NT2/D1 (cell line): ENCODE measurements at regions not wholly inside any gene's neighbourhood (a gene's known extent, or its start where the extent isn't known, plus 50 kb on each side); places are given as distances from the start of the nearest gene placed in this dataset.
A peak's percentile ranks its signal among the peaks of the same experiment; 100 is the strongest.

Experiments
- DNase-seq: peaks from one replicate; pipeline ENCODE4 v3.0.0-alpha.2; 2011; ENCODE audit warnings: low read depth, low spot score
- H3K27me3 ChIP-seq: 2 replicates; pipeline ENCODE4 v1.6.0; 2011; ENCODE audit warnings: mild to moderate bottlenecking; ENCODE audit not compliant: insufficient read length, insufficient read depth
- H3K36me3 ChIP-seq: 2 replicates; pipeline ENCODE4 v1.6.1; 2011; ENCODE audit warnings: mild to moderate bottlenecking, low read length, mixed read lengths; ENCODE audit not compliant: insufficient read depth, insufficient read length
- H3K4me1 ChIP-seq: 2 replicates; pipeline ENCODE4 v1.5.1; 2011; ENCODE audit not compliant: insufficient read depth, insufficient read length
- H3K4me3 ChIP-seq: 2 replicates; pipeline ENCODE4 v1.5.1; 2011; ENCODE audit warnings: low read depth; ENCODE audit not compliant: insufficient read length
- H3K9ac ChIP-seq: 2 replicates; pipeline ENCODE4 v1.6.0; 2011; ENCODE audit warnings: low read depth; ENCODE audit not compliant: insufficient read length
- H3K9me3 ChIP-seq: 2 replicates; pipeline ENCODE4 v1.5.1; 2011; ENCODE audit warnings: mild to moderate bottlenecking, low read length; ENCODE audit not compliant: insufficient read depth
- SUZ12 ChIP-seq: IDR thresholded peaks from 2 replicates; pipeline ENCODE4 v1.6.1; 2011; ENCODE audit not compliant: insufficient read length, insufficient read depth; ENCODE audit errors: extremely low read depth
- YY1 ChIP-seq: IDR thresholded peaks from 2 replicates; pipeline ENCODE4 v1.6.1; 2011; ENCODE audit not compliant: insufficient read length, insufficient read depth
- ZNF274 ChIP-seq: IDR thresholded peaks from 2 replicates; pipeline ENCODE4 v1.6.1; 2011; ENCODE audit warnings: mild to moderate bottlenecking, low read depth, low read length

DNA sequence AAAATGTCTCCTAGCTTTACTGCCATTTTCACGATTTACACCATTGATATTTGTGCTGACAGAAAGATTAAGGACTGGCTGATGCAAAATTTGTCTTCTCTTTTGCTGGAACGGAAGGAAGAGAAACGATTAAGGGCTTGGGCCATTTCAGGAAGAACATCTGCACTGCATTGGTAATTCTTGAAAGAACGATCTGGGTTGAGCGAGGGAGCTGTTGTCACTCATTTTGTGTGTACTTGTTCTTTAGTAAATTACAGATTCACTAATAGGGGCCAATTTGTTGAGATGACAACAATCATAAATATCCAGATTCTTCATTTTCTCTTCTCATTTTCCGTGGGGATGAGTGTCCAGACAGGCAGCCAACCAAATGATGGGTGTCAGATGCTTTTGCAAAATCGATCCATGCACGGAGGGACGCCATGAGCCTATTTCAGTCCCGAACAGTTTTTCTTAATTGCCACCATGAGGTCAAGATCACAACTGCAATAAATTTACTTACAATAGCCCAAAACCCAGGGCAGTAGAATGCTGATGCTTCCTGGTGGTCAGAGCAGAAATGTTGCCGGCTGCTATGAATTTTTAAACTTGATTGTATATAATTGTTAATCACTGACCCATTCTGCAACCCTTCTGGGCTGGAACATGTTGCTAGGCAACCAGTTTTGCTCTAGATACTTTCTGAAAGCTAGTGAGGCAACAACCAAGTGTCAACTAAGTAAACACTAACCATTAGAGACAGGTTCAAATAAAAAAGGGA, 132.4 kb upstream of the TIAM1 start:
- H3K36me3 ChIP-seq = peaks cover 5% of the 10 kb centered on the region
- peaks cover 2% of the 10 kb centered on the region for H3K4me1 ChIP-seq
- TF ChIP-seq SUZ12 = no peak
- TF ChIP-seq ZNF274 = no peak
- no peak for TF ChIP-seq YY1
- peaks cover 6% of the 10 kb centered on the region; the same call in 1 of the 2 replicates for H3K9me3 ChIP-seq
- no peaks in the 10 kb centered on the region for H3K27me3 ChIP-seq
- H3K4me3 ChIP-seq = no peak overlapping the region
- H3K9ac ChIP-seq = no peak overlapping the region
- DNase-seq = no peak

DNA sequence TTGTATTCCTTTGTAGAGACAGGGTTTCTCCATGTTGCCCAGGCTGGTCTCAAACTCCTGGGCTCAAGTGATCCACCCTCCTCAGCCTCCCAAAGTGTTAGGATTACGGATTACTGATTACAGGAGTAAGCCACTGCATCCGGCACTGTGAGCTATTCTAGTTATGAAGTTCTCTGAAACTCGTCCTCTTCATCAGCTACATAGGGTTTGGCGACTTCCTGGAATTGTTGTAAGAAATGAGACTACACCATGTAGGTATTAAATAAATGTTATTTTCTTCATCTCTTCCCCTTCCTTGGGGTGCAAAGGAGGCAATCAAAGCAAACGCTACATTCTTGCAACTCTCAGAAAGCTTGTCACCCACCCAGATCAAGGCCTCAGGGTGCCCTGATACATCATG, 131.2 kb upstream of the TIAM1 start:
- no peak overlapping the region for H3K9ac ChIP-seq
- H3K36me3 ChIP-seq = peaks cover 5% of the 10 kb centered on the region
- H3K9me3 ChIP-seq = no peaks in the 10 kb centered on the region
- no peak for DNase-seq
- TF ChIP-seq YY1 = no peak
- no peak for TF ChIP-seq ZNF274
- TF ChIP-seq SUZ12 = no peak
- no peaks in the 10 kb centered on the region for H3K27me3 ChIP-seq
- H3K4me3 ChIP-seq = no peak overlapping the region
- peaks cover 9% of the 10 kb centered on the region for H3K4me1 ChIP-seq

DNA sequence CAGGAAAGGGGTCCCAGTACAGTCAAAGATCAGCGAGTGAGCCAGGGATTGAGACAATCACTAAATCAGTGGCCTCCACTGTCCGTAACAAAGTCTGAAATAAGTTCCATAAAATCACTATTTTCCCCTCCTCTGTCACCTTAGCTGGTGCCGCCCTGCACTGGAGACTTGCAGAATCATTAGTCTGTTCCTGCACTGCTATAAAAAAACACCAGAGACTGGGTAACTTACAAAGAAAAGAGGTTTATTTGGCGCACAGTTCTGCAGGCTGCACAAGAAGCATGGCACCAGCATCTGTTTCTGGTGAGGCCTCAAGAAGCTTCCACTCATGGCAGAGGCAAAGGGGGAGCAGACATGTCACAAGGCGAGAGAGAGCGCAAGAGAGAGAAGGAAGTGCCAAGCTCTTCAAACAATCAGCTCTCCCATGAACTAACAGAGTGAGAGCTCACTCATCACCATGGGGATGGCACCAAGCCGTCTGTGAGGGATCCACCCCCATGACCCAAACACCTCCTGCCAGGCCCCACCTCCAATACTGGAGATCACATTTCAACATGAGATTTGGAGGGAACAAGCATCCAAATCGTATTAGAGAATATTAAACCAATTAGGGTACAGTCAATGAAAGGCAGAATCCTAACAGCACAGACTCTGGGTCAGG, 129.8 kb upstream of the TIAM1 start:
- Histone ChIP-seq H3K4me1 (peaks cover 9% of the 10 kb centered on the region), H3K4me3 (no peak overlapping the region), H3K36me3 (peaks cover 5% of the 10 kb centered on the region), H3K27me3 (no peaks in the 10 kb centered on the region), H3K9me3 (no peaks in the 10 kb centered on the region), H3K9ac (no peak overlapping the region)
- no peak for DNase-seq
- TF ChIP-seq YY1 (no peak), SUZ12 (no peak)

DNA sequence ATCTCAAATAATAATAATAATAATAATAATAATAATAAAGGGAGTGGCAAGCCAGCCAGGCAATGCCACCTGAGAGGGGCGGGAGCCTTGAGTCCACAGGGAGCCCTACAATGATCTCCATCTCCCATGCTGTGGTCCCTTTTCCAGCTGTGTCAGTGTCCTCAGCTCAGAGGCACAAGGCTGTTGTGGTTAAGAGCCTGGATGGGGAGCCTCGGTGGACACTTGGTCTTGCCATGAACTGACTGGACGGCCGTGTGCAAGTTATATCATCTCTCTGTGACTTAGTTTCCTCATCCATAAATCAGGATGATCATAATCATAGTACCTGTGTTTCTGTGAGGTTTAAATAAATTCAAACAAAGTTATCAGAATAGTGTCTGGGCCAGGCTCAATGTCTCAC, 127.8 kb upstream of the TIAM1 start:
- no peak for DNase-seq
- H3K27me3 ChIP-seq = no peaks in the 10 kb centered on the region
- peaks cover 5% of the 10 kb centered on the region for H3K36me3 ChIP-seq
- no peaks in the 10 kb centered on the region for H3K9me3 ChIP-seq
- H3K9ac ChIP-seq = no peak overlapping the region
- H3K4me3 ChIP-seq = no peak overlapping the region
- TF ChIP-seq SUZ12 (no peak), ZNF274 (no peak), YY1 (no peak)
- peaks cover 9% of the 10 kb centered on the region for H3K4me1 ChIP-seq

DNA sequence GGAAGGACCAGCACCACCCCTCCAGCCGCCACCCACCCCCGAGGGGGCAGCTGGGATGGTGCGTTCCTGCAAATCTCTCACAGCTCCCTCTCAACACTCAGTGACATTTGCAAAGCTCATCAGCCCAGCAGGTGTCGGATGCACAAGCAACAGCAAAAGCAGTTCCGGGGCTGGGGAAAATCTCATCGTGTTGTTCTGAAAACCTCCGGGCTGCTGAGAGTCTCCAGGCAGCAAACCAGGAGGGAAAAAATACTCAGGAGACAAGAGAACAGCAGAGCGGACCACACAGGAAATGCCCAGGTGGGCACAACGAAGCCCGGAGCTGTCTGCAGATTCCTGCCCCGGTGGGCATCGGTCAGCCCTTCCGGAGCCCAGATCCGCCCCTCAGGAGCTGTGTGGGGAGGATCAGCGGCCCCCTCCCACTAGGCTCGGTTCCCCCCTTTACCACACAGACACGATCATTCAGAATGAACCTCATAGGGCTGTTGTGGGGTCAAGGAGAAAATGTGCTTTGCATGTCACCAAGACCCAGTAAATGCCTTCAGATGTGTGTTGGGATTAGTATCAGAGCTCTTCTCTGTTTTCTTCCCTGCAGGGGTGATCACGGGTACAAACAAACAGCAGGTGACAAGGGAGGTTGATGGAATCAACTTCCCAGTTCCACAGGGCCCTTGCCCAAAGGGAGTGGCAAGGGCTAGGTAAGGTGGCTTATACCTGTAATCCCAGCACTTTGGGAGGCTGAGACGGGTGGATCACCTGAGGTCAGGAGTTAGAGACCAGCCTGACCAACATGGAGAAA, 127.0 kb upstream of the TIAM1 start:
- no peak for TF ChIP-seq ZNF274

DNA sequence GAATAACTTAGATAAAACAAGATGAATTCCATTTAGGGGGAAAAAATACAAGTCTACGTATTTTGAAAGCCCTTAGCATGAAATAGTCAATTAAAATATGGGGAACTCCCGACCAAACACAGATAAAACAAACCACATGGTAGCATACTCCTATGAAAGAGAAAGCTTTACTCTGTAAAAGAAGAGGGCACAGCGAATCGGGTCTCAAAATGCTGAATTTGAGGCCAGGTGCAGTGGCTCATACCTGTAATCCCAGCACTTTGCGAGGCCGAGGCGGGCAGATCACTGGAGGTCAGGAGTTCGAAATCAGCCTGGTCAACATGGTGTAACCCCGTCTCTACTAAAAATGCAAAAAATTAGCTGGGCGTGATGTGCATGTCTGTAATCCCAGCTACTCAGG, 116.9 kb upstream of the TIAM1 start:
- DNase-seq = no peak
- H3K9me3 ChIP-seq = no peaks in the 10 kb centered on the region
- TF ChIP-seq YY1 (no peak), ZNF274 (no peak), SUZ12 (no peak)
- no peaks in the 10 kb centered on the region for H3K4me1 ChIP-seq
- peaks cover 6% of the 10 kb centered on the region for H3K36me3 ChIP-seq
- H3K27me3 ChIP-seq = no peaks in the 10 kb centered on the region
- H3K9ac ChIP-seq = no peak overlapping the region
- no peak overlapping the region for H3K4me3 ChIP-seq

More for the DNA sequence above, 127.0 kb upstream of the TIAM1 start:
- no peaks in the 10 kb centered on the region for H3K27me3 ChIP-seq
- no peak overlapping the region for H3K4me3 ChIP-seq
- DNase-seq = peak; percentile 51
- no peaks in the 10 kb centered on the region for H3K9me3 ChIP-seq
- H3K36me3 ChIP-seq = no peaks in the 10 kb centered on the region
- peak overlapping the region; percentile 52 for H3K9ac ChIP-seq
- H3K4me1 ChIP-seq = peaks cover 9% of the 10 kb centered on the region

DNA sequence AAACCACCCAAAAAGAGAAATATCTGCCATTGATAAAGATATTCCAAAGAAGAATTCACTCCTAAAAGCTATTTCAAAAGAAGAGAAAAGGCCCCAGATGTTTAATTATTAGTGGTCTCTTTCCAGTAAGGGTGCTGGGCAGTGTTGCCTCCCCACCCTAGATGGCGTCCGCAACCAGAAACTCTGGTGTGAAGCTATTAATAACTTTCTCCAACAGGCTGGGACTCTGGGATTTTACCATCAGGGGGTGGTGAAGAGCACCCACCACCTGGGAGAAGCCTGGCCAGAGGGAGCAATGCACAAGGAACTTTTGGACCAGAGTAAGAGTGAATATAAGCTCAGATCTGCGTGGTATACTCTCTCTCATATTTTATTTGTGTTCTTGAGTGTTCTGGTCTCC, 115.4 kb upstream of the TIAM1 start:
- Histone ChIP-seq H3K27me3 (no peaks in the 10 kb centered on the region), H3K4me1 (no peaks in the 10 kb centered on the region), H3K36me3 (peaks cover 6% of the 10 kb centered on the region), H3K4me3 (no peak overlapping the region), H3K9ac (no peak overlapping the region), H3K9me3 (no peaks in the 10 kb centered on the region)
- no peak for TF ChIP-seq SUZ12
- no peak for TF ChIP-seq YY1
- TF ChIP-seq ZNF274 = no peak
- no peak for DNase-seq
